Neural progenitor cell (in vitro differentiated cells): ENCODE measurements at regions not wholly inside any gene's neighbourhood (a gene's known extent, or its start where the extent isn't known, plus 50 kb on each side); places are given as distances from the start of the nearest gene placed in this dataset.

Source experiments
- CTCF ChIP-seq: fragments of 200-600 bp; sonication (generic); IDR thresholded peaks from 2 replicates; pipeline ENCODE4 v1.5.1; 2017; ENCODE audit warnings: antibody characterized with exemption, mild to moderate bottlenecking
- EZH2 ChIP-seq: fragments of 200-600 bp; sonication (generic); IDR thresholded peaks from 2 replicates; pipeline ENCODE4 v1.6.1; 2017; ENCODE audit warnings: antibody characterized with exemption, mild to moderate bottlenecking, moderate library complexity
- EZH2phosphoT487 ChIP-seq: fragments of 200-600 bp; sonication (generic); IDR thresholded peaks from 2 replicates; pipeline ENCODE4 v1.6.1; 2017; ENCODE audit warnings: antibody characterized with exemption

GRCh38 chr18:22314001-22314400 lies 103.7 kb downstream of the CTAGE1 start:
- TF ChIP-seq CTCF = no peak
- no peak for TF ChIP-seq EZH2phosphoT487
- TF ChIP-seq EZH2 = no peak
